ENCODE measurements at regions not wholly inside any gene's neighbourhood (a gene's known extent, or its start where the extent isn't known, plus 50 kb on each side); places are given as distances from the start of the nearest gene placed in this dataset.

GRCh38 chr12:97946701-97947100, 484.1 kb downstream of the RMST start:
- no peak for TF ChIP-seq POLR2AphosphoS5 (IDR thresholded peaks at IDR 0.05; ENCODE audit: borderline replicate concordance, low read depth, low read length)
- TF ChIP-seq EZH2 (IDR thresholded peaks at IDR 0.05) = no peak
- no peak for TF ChIP-seq FOXP2 (optimal IDR thresholded peaks at IDR 0.05; ENCODE audit: control extremely low read depth, extremely low read length, insufficient read depth)

All from SK-N-MC (cell line).